Daoy (cell line): ENCODE measurements at regions not wholly inside any gene's neighbourhood (a gene's known extent, or its start where the extent isn't known, plus 50 kb on each side); places are given as distances from the start of the nearest gene placed in this dataset.

Experiments used
- DNase-seq: peaks from one replicate; pipeline ENCODE4 v3.0.0-alpha.2; 2015; ENCODE audit warnings: low read depth

DNA sequence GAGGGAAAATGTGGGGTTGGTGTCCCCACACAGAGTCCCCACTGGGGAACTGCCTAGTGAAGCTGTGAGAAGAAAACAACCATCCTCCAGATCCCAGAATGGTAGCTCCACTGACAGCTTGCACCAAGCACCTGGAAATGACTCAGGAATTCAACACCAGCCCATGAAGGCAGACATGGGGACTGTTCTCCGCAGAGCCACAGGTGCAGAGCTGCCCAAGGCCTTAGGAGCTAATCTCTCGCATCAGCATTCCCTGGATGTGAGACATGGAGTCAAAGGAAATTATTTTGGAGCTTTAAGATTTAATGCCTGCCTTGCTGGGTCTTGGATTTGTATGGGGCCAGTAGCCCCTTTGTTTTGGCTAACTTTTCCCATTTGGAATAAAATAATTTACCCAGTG is 367.9 kb downstream of the FAM133A start:
- DNase-seq = no peak

DNA sequence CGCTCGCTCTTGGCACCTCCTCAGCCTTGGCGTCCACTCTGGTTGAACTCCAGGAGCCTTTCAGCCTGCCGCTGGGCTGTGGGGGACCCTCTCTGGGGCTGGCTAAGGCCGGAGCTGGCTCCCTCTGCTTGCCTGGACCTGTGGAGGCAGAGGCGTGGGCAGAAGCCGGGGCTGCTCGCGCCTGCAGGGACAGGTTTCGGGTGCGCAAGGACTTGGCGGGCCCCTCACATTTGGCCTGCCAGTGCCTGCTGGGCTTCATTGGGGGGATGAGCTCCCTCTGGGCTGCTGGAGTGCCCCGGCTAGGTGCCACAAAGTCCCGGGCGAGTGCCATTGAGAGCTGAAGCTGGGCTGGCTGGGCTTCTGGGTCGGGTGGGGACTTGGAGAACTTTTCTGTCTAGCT is 371.7 kb downstream of the FAM133A start:
- no peak for DNase-seq

DNA sequence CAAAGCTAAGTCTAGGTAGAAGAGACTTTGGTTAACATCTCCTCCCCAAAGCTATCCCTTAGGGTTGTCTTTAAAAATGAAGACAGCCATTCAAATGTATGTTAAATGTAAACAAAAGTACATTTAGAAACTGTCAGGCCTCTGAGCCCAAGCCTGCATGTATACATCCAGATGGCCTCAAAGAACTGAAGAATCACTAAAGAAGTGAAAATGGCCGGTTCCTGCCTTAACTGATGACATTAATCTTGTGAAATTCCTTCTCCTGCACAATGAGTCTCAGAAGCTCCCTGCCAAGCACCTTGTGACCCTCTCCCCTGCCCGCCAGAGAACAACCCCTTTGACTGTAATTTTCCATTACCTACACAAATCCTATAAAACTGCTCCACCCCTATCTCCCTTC is 377.9 kb downstream of the FAM133A start:
- DNase-seq = no peak

DNA sequence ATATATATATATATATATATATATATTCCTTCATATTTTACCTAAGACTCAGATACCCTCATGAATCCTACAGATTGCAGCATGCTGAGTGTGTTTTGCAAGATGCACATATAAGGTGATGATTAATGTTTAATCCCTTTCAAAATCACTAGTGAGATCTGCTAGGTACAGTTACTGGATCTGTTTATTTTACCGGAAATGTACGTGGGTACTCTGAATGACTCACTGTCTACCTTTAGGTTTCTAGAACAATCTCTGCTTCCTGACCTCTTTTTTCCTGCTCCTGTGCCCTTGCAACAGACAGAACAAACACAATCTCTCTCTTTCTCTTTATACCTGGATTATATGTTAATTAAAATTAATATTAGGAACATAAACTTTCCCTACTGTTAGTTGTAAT is 379.6 kb downstream of the FAM133A start:
- no peak for DNase-seq

DNA sequence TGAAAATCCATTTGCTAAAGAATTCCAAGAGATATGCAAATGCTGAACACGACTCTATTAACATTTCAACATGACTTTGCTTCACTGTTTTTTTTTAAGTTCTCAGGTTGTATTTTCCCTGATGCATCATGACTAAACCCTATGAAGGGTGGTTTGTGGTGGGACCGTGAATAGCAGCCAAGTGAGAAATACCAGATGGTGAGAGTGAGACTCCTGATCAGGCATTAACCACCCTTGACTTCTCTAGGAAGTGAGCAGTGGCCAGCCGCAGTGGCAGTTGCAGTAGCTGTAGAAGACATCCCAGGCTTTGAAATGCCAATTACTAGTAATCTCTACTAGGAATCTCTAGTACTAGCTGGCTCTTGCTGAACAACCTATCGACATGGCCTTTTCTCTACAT is 383.4 kb downstream of the FAM133A start:
- DNase-seq = no peak

DNA sequence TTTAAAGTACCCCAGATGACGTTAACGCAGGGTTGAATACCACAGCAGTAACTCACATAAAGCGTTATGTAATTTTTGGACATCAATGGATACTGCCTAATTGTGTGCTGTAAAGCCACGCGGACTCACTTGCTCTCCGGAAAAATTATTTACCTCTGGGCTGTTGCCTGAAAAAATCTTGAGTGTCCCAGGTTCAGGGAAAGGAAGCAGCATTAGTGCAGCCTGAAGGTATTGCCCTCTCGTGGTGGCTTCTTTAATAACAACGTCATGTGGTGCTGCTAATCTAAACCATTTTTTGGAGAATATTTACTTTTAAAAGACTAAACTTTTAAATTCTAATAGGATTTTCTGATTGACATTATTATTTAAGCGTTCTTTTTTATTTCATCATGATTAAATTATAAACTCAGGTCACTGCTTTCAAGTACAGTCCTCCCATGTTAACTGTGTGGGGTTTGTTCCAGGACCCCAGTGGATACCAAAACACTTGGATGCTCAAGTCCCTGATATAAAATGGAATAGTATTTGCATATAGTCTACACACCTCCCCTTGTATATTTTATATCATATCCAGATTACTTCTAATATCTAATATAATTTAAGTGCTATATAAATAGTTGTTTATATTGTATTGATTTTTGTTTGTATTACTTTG is 384.8 kb downstream of the FAM133A start:
- no peak for DNase-seq

DNA sequence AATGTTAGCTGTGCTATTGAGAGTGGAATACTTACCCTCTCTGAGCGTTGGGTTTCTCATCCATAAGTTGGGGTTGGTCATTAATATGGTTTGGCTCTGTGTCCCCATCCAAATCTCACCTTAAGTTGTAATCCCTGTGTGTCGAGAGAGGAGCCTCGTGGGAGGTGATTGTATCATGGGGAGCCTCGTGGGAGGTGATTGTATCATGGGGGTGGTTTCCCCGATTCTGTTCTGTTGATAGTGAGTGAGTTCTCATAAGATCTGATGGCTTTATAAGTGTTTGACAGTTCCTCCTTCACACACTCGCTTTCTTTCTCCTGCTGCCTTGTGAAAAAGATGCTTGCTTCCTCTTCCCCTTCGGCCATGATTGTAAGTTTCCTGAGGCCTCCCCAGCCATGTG is 391.1 kb downstream of the FAM133A start:
- no peak for DNase-seq

DNA sequence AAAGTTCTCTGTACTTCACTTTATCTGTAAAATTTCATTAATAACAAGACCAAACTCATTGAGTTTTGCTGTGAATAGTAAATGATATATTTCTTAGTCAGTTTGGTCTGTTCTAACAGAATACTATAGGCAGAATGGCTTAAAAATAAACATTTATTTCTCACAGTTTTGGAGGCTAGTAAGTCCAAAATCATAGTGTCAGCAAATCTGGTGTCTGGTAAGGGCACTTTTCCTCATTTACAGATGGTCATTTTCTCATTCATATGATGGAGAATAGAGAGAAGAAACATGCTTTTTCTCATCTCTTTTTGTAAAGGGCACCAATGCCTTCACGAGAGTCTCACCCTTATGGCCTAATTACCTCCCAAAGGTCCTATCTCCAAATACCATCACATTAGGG is 415.1 kb downstream of the FAM133A start:
- DNase-seq = no peak

DNA sequence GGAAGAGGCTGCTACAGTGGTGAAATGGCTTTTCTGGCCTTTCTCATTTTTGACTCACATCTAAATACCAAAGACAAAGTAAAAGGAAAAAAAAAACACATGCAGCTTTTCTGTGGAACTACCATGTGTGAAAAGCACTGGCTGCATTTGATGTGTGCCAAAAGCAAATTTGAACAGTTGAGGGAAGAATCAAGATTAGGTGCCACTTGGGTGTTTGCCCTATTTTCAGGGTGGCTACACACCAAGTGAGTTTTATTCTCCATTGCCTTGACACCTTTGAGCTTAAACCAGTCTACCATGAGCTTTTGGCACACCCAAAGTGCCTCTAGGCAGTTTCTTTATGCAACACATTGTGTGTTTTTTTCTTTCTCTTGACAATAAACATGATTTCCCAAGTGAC is 423.9 kb downstream of the FAM133A start:
- no peak for DNase-seq

DNA sequence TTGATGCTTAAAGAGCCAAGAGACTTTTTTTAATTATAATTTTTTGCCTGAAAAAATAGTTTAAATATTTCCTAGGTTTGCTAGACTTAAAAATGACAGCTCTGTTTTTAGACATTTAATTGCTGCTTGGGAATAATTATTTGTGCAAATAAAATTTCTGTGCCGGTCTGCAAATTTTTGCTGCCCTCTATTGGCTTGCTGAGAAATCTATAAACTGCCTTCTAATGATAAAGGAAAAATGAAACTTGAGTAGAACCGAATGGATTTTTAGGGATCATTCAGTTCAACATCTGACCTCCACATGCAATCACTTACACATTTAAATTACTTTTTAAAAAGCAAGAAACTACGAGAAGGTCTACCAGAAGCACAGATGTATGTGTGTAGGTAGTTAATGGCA is 434.0 kb downstream of the FAM133A start:
- DNase-seq = no peak

DNA sequence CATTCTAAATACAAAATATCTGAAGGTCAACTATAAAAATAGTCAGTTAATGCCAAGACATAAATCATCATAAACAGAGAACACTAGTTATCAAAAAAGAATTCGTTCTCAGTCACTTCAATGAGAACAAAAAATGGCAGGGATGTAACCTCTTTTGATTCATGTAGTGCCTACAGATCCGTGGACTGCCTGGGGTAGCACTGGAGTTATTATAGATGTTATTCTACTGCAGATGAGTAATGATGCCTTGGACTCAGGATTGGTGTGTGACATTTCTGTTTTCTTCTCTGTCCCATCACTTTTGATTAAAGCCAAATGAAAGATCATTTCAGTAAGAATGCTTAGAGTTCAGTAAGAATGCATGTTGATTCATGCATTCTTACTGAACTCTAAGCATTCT is 440.4 kb downstream of the FAM133A start:
- DNase-seq = no peak

DNA sequence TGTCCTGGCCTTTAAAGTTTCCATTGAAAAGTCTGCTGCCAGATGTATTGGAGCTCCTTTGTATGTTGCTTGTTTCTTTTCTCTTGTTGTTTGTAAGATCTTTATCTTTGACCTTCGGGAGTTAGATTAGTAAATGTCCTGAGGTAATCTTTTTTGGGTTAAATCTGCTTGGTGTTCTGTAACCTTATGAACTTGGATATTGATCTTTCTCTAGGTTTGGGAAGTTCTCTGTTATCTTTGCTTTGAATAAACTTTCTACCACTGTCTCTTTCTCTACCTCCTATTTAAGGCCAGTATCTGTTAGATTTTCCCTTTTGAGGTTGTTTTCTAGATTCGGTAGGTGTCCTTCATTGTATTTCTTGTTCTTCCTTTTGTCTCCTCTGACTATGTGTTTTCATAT is 447.8 kb downstream of the FAM133A start:
- DNase-seq = no peak

DNA sequence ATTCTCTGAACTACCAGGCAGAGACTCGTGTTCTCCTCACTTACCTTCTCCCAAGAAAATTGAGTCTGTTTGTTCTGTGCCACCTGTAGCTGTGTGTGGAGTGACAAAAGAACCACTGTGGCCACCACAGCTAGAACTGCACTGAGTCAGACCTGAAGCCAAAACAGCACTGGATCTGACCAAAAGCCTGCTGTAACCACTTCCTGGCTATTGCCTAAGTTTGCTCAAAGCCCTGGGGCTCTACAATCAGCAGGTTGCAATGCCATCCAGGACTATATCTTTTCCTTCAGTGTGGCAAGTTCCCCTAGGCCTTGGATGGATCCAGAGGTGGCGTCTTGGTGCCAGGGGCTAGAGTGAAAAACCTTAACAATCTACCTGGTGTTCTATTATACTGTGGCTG is 449.1 kb downstream of the FAM133A start:
- no peak for DNase-seq

DNA sequence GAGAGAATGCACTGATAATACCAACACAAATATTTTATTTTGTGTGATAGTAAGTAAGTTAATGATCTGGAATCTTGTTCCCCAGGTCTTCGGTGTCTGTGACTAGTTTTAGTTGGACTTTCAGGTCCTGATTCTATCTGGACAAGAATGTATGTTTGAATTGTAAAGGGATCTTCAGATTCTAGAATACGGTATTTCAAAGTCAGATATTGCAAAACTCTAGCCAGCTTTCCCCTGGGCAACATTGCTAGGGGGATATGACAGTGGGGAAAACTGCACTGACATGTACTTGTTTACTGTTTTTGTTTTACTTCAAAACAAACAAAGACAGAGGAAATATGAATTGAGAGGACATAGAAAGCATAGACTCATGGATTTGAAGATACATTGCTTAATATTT is 489.0 kb downstream of the FAM133A start:
- DNase-seq = no peak

DNA sequence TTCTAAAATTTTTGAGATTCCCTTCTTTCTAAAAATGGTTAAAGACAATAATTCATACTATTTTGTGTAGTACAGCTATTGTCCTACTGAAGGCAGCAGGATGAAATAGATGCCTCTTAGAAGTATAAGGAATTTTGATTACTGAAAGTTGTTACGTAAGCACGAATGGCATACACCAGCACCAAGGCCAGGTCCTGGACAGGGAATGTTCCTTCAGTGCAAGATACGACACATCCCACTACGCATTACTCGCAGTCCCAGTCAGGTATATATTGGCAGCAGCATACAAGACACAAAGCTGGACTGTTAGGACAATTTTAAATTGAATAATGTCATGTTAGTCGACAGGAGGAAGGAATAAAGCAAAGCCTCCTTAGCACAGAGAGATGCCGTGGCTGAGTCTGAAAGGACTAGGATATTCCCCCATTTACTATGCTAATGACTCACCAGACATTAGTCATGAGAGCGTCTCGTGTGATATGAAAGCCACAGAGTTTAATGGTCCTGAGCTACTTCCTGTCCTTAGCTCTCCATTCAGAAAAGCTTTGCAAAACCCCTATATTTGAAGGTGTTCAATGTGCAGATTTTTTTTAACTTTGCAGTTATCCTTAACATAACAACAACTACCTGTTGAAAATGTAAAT is 504.3 kb downstream of the FAM133A start:
- no peak for DNase-seq

DNA sequence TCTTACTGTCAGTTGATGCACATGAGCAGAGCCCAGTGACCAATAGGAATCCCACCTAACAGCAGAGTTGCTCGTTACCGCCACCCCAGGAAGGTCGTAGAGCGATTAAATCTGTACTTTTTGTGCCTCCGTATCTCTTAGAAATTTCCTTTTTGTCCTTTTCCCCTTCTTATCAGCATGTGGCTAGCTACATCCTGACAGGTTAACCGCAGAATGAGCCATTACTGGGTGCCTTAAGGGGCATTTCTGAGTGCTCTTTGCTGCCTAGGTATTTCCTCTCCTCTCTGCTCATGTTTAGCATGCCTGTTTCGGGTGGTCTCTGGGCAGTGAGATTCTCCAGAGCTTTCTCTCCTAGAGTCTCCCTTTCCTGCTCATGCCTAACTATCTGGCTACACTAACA is 530.5 kb downstream of the FAM133A start:
- DNase-seq = no peak

DNA sequence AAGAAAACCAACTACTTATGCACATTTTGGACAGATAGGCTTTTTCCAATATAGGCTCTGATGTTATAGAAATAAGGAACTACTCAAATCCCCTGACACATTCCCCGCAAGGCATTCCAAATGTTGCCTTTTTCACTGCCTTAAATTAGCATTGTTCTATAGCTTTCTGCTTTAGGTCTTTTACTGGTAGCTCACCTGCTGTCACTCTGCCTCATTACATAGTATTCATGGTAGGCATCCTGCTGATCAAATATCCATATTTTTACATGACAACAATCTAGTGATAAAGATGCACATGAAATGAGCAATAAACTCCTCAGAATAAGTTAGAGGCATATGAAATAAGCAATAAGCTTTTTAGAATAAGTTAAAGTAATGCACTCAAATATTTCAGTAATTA is 542.7 kb downstream of the FAM133A start:
- no peak for DNase-seq

DNA sequence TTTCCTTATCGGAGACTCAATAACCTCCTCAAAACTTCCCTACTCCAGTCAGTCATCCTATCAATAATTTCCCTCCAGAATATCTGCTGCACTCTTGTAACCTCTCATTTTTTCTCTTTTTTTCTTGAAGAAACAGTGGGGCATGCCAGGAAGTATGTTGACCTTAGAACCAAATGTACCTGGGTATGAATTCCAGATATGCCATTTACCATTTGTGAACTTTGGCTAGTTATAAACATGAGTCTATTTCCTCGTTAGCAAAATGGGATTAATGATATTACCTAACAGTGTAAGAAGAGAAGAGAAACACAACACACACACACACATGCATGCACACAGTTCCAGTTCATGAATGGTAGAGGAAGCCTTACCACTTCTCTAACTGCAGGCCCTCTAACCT is 578.2 kb downstream of the FAM133A start:
- DNase-seq = no peak

DNA sequence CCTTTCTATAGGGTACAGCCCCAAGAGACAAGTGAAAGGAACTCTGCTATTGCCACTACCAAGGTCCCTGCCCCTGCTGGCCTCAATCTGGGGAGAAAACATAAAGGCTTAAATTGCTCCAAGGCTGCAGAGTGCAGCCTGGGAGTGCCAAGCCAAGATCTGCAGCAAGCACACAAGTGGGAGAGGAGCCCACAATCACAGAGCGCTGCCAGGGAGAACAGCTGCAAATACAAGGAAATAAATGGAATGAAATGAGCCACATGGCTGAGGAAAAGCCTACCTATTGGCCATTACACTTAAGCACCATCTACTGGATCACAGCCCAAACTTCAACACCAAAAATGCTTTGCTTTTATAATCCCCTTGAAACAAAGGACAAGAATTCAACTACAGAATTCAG is 582.4 kb downstream of the FAM133A start:
- no peak for DNase-seq

DNA sequence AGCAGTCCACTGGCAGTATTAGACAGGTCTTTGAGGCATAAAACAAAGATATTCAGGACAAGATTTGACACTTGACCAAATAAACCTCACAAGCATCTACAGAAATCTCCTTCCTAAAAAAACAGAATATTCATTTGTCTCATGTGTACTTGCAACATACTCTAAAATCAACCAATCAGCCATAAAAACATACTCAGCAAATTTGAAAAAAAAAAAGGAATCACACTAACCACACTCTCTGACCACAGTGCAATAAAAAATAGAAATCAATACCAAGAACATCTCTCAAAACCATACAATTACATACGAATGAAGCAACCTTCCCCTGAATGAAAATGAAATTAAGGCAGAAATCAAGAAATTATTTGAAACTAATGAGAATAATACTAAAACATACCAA is 591.3 kb downstream of the FAM133A start:
- no peak for DNase-seq

DNA sequence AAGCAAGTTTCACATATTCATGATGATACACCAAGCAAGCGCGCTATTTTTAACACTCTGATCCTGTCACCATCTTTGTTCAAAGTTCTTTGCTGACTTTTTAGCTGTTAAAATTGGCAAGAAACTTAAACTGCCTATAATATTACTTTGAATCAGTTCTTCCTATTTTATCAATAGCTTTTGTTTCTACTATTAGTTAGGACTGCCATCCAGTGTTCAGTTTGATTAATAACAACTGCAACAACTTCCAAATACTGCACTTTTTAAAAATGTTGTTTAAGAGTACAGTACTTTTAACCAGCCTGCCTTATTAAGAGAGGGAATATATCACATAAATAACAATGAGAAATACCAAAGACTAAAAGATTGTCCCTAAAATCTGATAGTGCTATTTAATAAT is 614.3 kb downstream of the FAM133A start:
- no peak for DNase-seq

DNA sequence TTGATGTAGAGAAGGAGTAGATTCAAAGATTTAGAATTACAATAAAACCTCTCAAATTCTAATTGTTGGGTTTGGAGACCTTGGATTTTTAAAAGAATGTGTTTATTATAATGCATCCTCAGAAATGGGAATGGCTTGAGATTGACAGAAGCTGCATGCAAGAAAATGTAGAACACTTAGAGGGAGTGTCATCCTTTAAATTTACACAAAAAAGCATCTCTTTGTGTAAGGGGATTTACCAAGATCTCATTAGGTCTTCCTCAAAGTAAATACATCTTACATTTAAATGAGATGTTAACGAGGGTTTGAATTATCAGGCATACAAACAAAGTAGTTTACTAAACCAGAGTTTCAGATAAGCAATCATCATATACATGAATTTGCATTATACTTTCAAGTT is 615.0 kb downstream of the FAM133A start:
- no peak for DNase-seq

DNA sequence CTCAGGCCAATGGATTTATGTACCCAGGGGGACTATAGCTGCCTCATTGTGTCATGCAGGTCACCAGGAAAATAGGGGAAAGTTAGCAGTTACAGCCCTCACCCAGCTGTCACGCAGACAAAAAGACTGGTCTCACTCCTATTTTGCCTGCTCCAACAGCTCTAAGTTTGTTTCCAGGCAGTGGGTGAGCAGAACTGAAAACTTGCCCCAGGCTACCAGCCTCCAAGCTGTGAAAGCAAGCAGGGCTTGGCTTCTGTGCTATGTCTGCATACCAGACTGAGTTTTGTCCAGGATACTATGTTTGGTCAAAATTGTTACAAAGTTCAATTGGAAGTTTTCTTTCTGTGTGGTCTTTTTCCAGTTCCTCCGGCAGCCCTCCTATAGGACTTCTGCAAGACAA is 628.4 kb downstream of the FAM133A start:
- DNase-seq = no peak

DNA sequence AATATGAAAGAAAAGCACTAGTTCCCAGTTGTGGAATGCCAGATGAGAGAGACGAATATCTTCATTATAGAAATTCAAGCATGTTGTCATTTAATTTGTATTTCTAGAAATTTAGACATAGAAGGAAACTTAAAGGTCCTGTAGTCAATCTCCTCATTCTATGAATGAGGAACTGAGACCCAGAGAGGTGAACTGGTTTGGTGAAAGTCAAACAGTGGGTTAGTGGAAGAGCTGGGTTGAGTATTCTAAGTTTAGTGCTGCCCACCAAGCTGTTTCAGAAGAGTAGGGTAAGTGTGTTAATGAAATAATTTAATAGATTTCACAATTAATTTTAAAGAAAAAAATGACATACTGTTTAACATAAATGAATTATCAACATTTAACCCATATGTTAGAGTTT is 655.2 kb downstream of the FAM133A start:
- DNase-seq = no peak
